ENCODE measurements at regions not wholly inside any gene's neighbourhood (a gene's known extent, or its start where the extent isn't known, plus 50 kb on each side); places are given as distances from the start of the nearest gene placed in this dataset.

DNA sequence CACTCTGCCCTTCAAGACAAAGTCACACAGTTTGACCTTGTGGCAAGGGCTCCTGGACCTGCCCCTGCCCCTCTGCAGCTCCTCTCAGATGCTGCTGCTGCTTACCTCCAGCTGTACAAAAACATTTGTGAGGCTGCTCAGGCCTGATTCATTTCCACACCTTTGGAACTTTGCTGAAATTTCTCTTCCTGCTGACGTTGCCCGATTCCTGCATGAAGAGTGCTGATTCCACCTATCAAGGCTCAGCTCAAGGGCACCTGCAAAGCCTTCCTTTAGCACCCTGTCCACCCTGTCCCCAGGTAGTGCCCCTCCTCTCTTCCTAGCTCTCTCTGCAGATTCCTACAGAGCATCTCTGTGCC, 738.3 kb upstream of the HS6ST1 start:
- H3K9me3 ChIP-seq (ENCODE audit: low read length): no peaks in the 10 kb centered on the region
- H3K27ac ChIP-seq (ENCODE audit: low read depth, low read length): no peak overlapping the region
- Mint-ChIP-seq H3K4me3 (no peak overlapping the region), H3K27me3 (no peaks in the 10 kb centered on the region), H3K4me1 (no peaks in the 10 kb centered on the region), H3K9me3 (peaks cover 0 to 2% (median 0%) of the 10 kb centered on the region in 5 donors), H3K27ac (no peak overlapping the region), H3K36me3 (no peaks in the 10 kb centered on the region)
- H3K4me3 ChIP-seq (ENCODE audit: low read length): no peak overlapping the region
- no peak for DNase-seq
- ChIA-PET POLR2A (no interaction called here), CTCF (no interaction called here)
- no peaks in the 10 kb centered on the region for H3K27me3 ChIP-seq (ENCODE audit: insufficient read depth, low read length, poor library complexity, severe bottlenecking)
- H3K36me3 ChIP-seq (ENCODE audit: insufficient read depth, low read length): no peaks in the 10 kb centered on the region
- H3K4me1 ChIP-seq (ENCODE audit: insufficient read depth, low read length): no peaks in the 10 kb centered on the region

DNA sequence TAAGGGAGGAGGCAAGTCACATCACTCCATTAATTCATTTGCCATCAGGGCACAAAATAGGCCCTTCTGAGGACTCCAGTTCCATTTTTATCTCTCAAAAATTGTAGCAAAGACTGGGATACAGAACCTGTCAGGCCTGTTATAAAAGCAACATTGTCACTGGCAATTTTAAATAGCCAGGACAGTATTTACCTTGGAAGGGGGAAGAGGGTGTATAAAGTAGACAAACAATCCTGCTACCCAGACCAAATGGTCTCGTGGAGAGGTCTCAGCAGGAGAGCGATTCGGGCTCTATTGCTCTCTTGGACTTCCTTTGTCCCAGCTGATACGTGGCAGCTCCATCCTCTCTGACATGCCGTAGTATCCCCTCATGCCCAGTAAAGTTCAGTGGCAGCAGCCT, 740.3 kb upstream of the HS6ST1 start:
- DNase-seq: no peak
- Histone ChIP-seq H3K4me1 (ENCODE audit: insufficient read depth, low read length) (no peaks in the 10 kb centered on the region), H3K36me3 (ENCODE audit: insufficient read depth, low read length) (no peaks in the 10 kb centered on the region), H3K4me3 (ENCODE audit: low read length) (no peak overlapping the region), H3K27me3 (ENCODE audit: insufficient read depth, low read length, poor library complexity, severe bottlenecking) (no peaks in the 10 kb centered on the region), H3K27ac (ENCODE audit: low read depth, low read length) (no peak overlapping the region), H3K9me3 (ENCODE audit: low read length) (no peaks in the 10 kb centered on the region)
- no peaks in the 10 kb centered on the region for H3K4me1 Mint-ChIP-seq
- POLR2A ChIA-PET: no interaction called here
- no peak overlapping the region for H3K27ac Mint-ChIP-seq
- peaks cover 0 to 2% (median 0%) of the 10 kb centered on the region in 5 donors for H3K9me3 Mint-ChIP-seq
- H3K27me3 Mint-ChIP-seq: no peaks in the 10 kb centered on the region
- no peak overlapping the region for H3K4me3 Mint-ChIP-seq
- CTCF ChIA-PET: no interaction called here
- H3K36me3 Mint-ChIP-seq: no peaks in the 10 kb centered on the region

DNA sequence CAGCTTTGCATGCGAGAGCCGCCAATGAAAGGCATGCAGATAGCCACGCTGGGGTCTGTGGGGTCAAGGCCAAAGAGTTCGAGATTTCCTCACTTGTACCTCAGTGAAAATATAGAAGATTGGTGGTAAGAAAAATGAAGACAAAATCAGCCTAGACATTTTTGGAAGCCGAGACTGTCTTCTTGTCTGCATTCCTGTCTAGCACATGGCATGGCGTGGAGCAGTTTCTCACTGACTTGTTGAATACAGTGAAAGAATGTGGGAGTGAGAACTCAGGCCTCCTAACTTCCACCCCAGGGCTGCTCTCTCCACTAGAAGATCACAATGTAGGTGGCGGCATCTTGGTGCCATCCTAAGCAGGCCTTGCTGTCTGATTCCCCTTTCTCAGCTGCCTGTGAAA, 740.8 kb upstream of the HS6ST1 start:
- CTCF ChIA-PET: no interaction called here
- no peak overlapping the region for H3K4me3 Mint-ChIP-seq
- H3K4me3 ChIP-seq (ENCODE audit: low read length): no peak overlapping the region
- no peaks in the 10 kb centered on the region for H3K4me1 ChIP-seq (ENCODE audit: insufficient read depth, low read length)
- no peak for DNase-seq
- H3K4me1 Mint-ChIP-seq: no peaks in the 10 kb centered on the region
- no peaks in the 10 kb centered on the region for H3K9me3 ChIP-seq (ENCODE audit: low read length)
- no peak overlapping the region for H3K27ac Mint-ChIP-seq
- peaks cover 0 to 2% (median 0%) of the 10 kb centered on the region in 5 donors for H3K9me3 Mint-ChIP-seq
- no peaks in the 10 kb centered on the region for H3K27me3 ChIP-seq (ENCODE audit: insufficient read depth, low read length, poor library complexity, severe bottlenecking)
- H3K27me3 Mint-ChIP-seq: peaks cover 0 to 1% of the 10 kb centered on the region in 2 donors
- H3K36me3 ChIP-seq (ENCODE audit: insufficient read depth, low read length): no peaks in the 10 kb centered on the region
- POLR2A ChIA-PET: no interaction called here
- H3K36me3 Mint-ChIP-seq: no peaks in the 10 kb centered on the region
- no peak overlapping the region for H3K27ac ChIP-seq (ENCODE audit: low read depth, low read length)

DNA sequence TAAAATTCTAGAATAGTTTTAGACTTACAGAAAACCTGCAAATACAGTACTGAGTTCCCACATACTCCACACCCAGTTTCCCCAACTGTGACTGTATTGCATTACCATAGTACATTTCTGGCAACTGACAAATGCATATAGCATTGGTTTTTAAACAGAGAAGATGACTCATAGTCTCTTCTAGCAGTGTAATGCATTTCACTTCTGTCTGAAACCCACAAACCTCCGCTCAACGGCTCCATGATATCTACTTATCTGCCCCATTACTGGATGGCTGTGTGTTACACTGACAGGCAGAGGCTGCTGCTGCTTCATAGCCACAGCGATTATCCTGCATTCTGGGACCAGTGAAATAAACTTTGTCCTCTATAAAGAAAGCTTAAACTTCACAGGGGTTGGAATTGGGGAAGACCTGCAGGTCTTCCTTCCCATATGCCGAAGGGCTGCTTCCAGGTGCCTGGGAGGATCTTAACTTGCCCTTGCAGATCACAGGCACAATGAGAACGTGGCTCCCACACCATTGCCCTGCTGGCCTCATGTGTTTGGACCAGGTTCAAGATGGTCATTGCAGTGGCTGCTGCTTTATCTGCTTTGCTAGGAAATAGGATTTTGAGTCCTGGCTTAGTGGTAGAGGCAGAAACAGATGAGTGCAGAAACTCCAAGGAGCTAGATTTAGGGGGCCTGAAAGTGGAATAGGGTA, 742.6 kb upstream of the HS6ST1 start:
- no peaks in the 10 kb centered on the region for H3K4me1 ChIP-seq (ENCODE audit: insufficient read depth, low read length)
- H3K27ac ChIP-seq (ENCODE audit: low read depth, low read length): no peak overlapping the region
- Mint-ChIP-seq H3K4me3 (no peak overlapping the region), H3K27ac (no peak overlapping the region), H3K9me3 (peaks cover 0 to 2% (median 0%) of the 10 kb centered on the region in 5 donors), H3K27me3 (peaks cover 0 to 1% of the 10 kb centered on the region in 2 donors), H3K36me3 (no peaks in the 10 kb centered on the region), H3K4me1 (no peaks in the 10 kb centered on the region)
- DNase-seq: no peak
- H3K9me3 ChIP-seq (ENCODE audit: low read length): no peaks in the 10 kb centered on the region
- CTCF ChIA-PET: no interaction called here
- no peak overlapping the region for H3K4me3 ChIP-seq (ENCODE audit: low read length)
- H3K27me3 ChIP-seq (ENCODE audit: insufficient read depth, low read length, poor library complexity, severe bottlenecking): no peaks in the 10 kb centered on the region
- H3K36me3 ChIP-seq (ENCODE audit: insufficient read depth, low read length): no peaks in the 10 kb centered on the region
- POLR2A ChIA-PET: no interaction called here

DNA sequence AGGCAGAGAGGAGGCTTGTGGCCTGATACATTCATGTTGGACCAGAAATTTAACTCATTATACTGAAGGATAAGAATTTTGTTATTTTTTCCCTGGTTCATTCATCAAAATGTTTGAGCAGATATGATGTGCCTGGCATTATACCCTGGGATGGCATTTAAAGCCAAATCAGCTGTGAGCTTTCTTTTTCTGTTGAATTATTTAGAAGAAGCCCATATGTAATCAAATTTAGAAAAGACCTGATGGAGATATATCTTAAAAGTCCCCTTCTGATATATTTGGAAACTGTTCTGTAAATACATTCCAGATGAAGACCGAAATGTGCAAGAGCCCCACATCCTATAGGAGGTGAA, 743.1 kb upstream of the HS6ST1 start:
- H3K4me1 ChIP-seq (ENCODE audit: insufficient read depth, low read length): no peaks in the 10 kb centered on the region
- H3K36me3 Mint-ChIP-seq: no peaks in the 10 kb centered on the region
- H3K4me3 Mint-ChIP-seq: no peak overlapping the region
- H3K27me3 Mint-ChIP-seq: peaks cover 0 to 1% of the 10 kb centered on the region in 2 donors
- no peak overlapping the region for H3K27ac ChIP-seq (ENCODE audit: low read depth, low read length)
- ChIA-PET CTCF (no interaction called here), POLR2A (no interaction called here)
- H3K4me3 ChIP-seq (ENCODE audit: low read length): no peak overlapping the region
- H3K9me3 Mint-ChIP-seq: peaks cover 0 to 2% (median 0%) of the 10 kb centered on the region in 5 donors
- no peaks in the 10 kb centered on the region for H3K9me3 ChIP-seq (ENCODE audit: low read length)
- no peak overlapping the region for H3K27ac Mint-ChIP-seq
- H3K27me3 ChIP-seq (ENCODE audit: insufficient read depth, low read length, poor library complexity, severe bottlenecking): no peaks in the 10 kb centered on the region
- H3K4me1 Mint-ChIP-seq: no peaks in the 10 kb centered on the region
- no peak for DNase-seq
- H3K36me3 ChIP-seq (ENCODE audit: insufficient read depth, low read length): no peaks in the 10 kb centered on the region

DNA sequence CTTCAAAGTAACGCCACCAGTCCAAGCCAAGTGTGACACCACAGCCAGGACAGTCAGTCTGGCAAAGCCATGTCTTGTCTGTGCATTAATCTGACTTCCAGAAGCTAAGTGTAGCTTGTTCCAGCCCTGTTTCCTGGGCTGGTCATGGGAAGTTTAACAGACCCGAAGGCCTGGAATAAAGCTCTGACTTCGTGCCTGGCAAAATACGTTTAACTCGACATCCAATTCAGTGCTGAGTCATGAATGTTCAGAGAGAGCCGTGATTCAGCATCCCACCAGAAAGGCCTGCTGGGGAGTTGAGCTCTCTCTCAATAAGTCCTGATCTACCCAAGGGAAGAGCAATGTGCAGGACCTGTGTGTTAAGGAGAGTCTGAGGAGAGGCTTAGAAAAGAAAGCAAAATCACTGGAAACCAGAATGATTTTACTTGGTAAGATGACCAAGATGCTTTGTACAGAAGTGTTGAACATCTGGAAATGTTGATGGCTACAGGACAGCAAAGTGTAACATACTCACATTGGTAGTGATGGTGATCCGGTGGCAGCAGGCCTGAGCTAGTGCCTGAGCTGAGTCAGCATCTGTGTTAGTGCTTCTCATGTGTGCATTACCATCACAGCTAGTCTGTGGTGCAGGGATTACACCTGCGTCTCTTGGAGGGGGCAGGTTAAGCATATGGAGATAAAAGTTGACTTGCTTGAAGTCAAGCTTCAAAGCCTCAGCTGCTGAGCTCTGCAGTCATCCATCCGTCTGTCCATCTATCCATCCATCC, 743.7 kb upstream of the HS6ST1 start:
- no peak overlapping the region for H3K27ac ChIP-seq (ENCODE audit: low read depth, low read length)
- ChIA-PET CTCF (no interaction called here), POLR2A (no interaction called here)
- H3K36me3 Mint-ChIP-seq: no peaks in the 10 kb centered on the region
- no peaks in the 10 kb centered on the region for H3K27me3 ChIP-seq (ENCODE audit: insufficient read depth, low read length, poor library complexity, severe bottlenecking)
- H3K27ac Mint-ChIP-seq: no peak overlapping the region
- H3K4me1 ChIP-seq (ENCODE audit: insufficient read depth, low read length): no peaks in the 10 kb centered on the region
- no peak for DNase-seq
- peaks cover 0 to 1% of the 10 kb centered on the region in 2 donors for H3K27me3 Mint-ChIP-seq
- H3K36me3 ChIP-seq (ENCODE audit: insufficient read depth, low read length): no peaks in the 10 kb centered on the region
- H3K4me3 ChIP-seq (ENCODE audit: low read length): no peak overlapping the region
- H3K4me3 Mint-ChIP-seq: no peak overlapping the region
- H3K9me3 Mint-ChIP-seq: peaks cover 0 to 2% (median 0%) of the 10 kb centered on the region in 5 donors
- H3K4me1 Mint-ChIP-seq: no peaks in the 10 kb centered on the region
- H3K9me3 ChIP-seq (ENCODE audit: low read length): no peaks in the 10 kb centered on the region

DNA sequence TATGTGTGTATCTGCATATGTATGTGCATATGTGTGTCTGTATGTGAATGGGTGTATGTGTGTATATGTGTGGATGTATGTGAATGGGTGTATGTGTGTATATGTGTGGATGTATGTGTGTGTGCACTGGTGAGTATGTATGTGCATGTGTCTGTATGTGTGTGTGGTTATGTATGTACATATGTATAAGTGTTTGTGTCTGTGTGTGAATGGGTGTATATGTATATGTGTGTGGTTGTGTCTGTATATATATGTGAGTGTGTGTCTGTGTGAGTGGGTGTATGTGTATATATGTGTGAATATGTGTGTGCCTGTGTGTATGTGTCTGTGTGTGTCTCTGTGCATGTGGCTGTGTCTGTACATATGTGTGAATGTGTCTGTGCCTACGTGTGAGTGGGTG, 748.4 kb upstream of the HS6ST1 start:
- H3K4me1 Mint-ChIP-seq: no peaks in the 10 kb centered on the region
- Histone ChIP-seq H3K9me3 (ENCODE audit: low read length) (no peaks in the 10 kb centered on the region), H3K36me3 (ENCODE audit: insufficient read depth, low read length) (no peaks in the 10 kb centered on the region), H3K27me3 (ENCODE audit: insufficient read depth, low read length, poor library complexity, severe bottlenecking) (no peaks in the 10 kb centered on the region), H3K4me1 (ENCODE audit: insufficient read depth, low read length) (no peaks in the 10 kb centered on the region), H3K4me3 (ENCODE audit: low read length) (no peak overlapping the region), H3K27ac (ENCODE audit: low read depth, low read length) (no peak overlapping the region)
- H3K27ac Mint-ChIP-seq: no peak overlapping the region
- H3K27me3 Mint-ChIP-seq: peaks cover 0 to 1% of the 10 kb centered on the region in 2 donors
- no peaks in the 10 kb centered on the region for H3K36me3 Mint-ChIP-seq
- CTCF ChIA-PET: no interaction called here
- H3K4me3 Mint-ChIP-seq: no peak overlapping the region
- no peak for DNase-seq
- POLR2A ChIA-PET: no interaction called here
- peaks cover 0 to 2% (median 0%) of the 10 kb centered on the region in 5 donors for H3K9me3 Mint-ChIP-seq

DNA sequence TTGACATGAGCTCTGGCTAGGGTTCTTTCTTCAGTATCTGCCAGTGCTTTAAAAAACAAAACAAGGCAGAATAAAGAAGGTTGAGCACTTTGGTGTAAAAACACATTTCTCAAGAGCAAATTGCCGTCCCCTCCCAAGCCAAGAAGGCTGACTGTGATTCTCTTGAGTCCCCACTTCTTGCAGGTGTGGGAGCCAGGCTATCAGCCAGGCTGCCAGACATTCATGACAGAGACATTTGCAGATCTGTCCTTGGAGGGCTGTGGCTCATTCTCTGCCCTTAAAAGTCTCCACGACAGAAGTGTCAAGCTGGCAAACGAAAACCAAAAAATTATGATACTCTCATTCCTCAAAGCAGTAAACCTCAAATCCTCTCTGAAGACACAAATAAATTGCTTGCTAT, 749.3 kb upstream of the HS6ST1 start:
- H3K4me1 ChIP-seq (ENCODE audit: insufficient read depth, low read length): no peaks in the 10 kb centered on the region
- H3K27ac Mint-ChIP-seq: no peak overlapping the region
- no peak overlapping the region for H3K4me3 ChIP-seq (ENCODE audit: low read length)
- peaks cover 0 to 1% of the 10 kb centered on the region in 2 donors for H3K27me3 Mint-ChIP-seq
- H3K9me3 ChIP-seq (ENCODE audit: low read length): no peaks in the 10 kb centered on the region
- H3K36me3 ChIP-seq (ENCODE audit: insufficient read depth, low read length): no peaks in the 10 kb centered on the region
- H3K9me3 Mint-ChIP-seq: peaks cover 0 to 2% (median 0%) of the 10 kb centered on the region in 5 donors
- no peak overlapping the region for H3K4me3 Mint-ChIP-seq
- H3K27ac ChIP-seq (ENCODE audit: low read depth, low read length): no peak overlapping the region
- H3K27me3 ChIP-seq (ENCODE audit: insufficient read depth, low read length, poor library complexity, severe bottlenecking): no peaks in the 10 kb centered on the region
- DNase-seq: no peak
- H3K4me1 Mint-ChIP-seq: no peaks in the 10 kb centered on the region
- ChIA-PET POLR2A (no interaction called here), CTCF (no interaction called here)
- H3K36me3 Mint-ChIP-seq: no peaks in the 10 kb centered on the region
